ENCODE measurements at regions not wholly inside any gene's neighbourhood (a gene's known extent, or its start where the extent isn't known, plus 50 kb on each side); places are given as distances from the start of the nearest gene placed in this dataset.

GRCh38 chr4:115769396-115769795 lies 656.0 kb upstream of the NDST4 start:
- no peaks in the 10 kb centered on the region for H4K20me1 ChIP-seq (ENCODE audit: insufficient read depth, low read length)
- ATAC-seq (no peak), DNase-seq (ENCODE audit: low spot score) (no peak), FAIRE-seq (no peak)
- in situ Hi-C loops (cut with HindIII; ENCODE audit: extremely low pct_ligation_motif_present, low pct_unique_long_range_greater_than_20kb) = no loop called here
- no peaks in the 10 kb centered on the region for H3K9me3 ChIP-seq (ENCODE audit: low read length)
- TF ChIP-seq ZNF773 (CRISPR knock-in tag; IDR thresholded peaks at IDR 0.05; ENCODE audit: borderline replicate concordance) = no peak
- no peak for TF ChIP-seq AKAP8 (CRISPR knock-in tag; IDR thresholded peaks at IDR 0.05)
- TF ChIP-seq ZNF101 (CRISPR knock-in tag; IDR thresholded peaks at IDR 0.05; ENCODE audit: borderline replicate concordance, low read depth) = no peak
- no peak for TF ChIP-seq ZNF570 (CRISPR knock-in tag; IDR thresholded peaks at IDR 0.05; ENCODE audit: borderline replicate concordance)
- no peak for TF ChIP-seq FLYWCH1 (CRISPR knock-in tag; IDR thresholded peaks at IDR 0.05)
- ChIA-PET CTCF (ENCODE audit: low intra/inter-chr PET ratio, low total read pairs) (no interaction called here), POLR2A (no interaction called here)
- BruUV-seq (replicated peaks) = no TSS peak
- intact Hi-C loops (cut with micrococcal nuclease; ENCODE audit: unreplicated experiment) = no loop called here
- H3K4me3 ChIP-seq (replicated peaks in 1 of 3; ENCODE audit: insufficient read depth in 1 of 3, low read depth in 2 of 3, low read length in 3 of 3) = no peak overlapping the region
- H3K36me3 ChIP-seq (replicated peaks in 1 of 2; ENCODE audit: control insufficient read depth in 1 of 2, insufficient read depth in 2 of 2, low read length in 2 of 2) = no peaks in the 10 kb centered on the region
- no peaks in the 10 kb centered on the region for H3K27me3 ChIP-seq (ENCODE audit: control insufficient read depth in 1 of 2, insufficient read depth in 2 of 2, low read length in 2 of 2)
- no peak overlapping the region for H3K27ac ChIP-seq (ENCODE audit: extremely low read length, insufficient read depth, low read length)
- no peaks in the 10 kb centered on the region for H3K4me1 ChIP-seq (ENCODE audit: insufficient read depth, low read length)
- no peak overlapping the region for H3K4me2 ChIP-seq (ENCODE audit: low read depth, low read length)
- H2AFZ ChIP-seq (ENCODE audit: low read length) = no peak overlapping the region
- H3K9ac ChIP-seq (ENCODE audit: insufficient read depth, low read depth, low read length) = no peak overlapping the region
- no peaks in the 10 kb centered on the region for H3K79me2 ChIP-seq (ENCODE audit: insufficient read depth, low read length)

DNA sequence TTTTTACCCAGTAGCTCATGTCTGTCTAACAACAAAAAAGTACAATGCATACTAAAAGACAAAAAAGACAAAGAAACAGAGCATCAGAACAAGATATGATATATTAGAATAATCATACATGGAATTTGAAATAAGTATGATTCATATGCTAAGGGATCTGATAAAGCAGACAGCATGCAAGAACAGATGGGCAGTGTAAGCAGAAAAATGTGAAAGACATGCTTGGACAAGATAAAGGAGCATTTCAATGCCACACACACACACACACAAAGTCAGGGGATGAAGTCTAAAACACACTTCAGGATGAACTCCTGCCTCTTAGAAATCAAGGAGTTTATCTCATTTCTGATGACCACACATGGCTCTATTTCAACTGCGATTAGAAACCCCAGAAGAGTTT lies 649.6 kb upstream of the NDST4 start:
- no peak overlapping the region for H2AFZ ChIP-seq (ENCODE audit: low read length)
- ATAC-seq = no peak
- WGBS (ENCODE audit: low lambda C conversion rate) = 0% methylated on average over 1 of the region's 1 CpG
- TF ChIP-seq ZNF891 (CRISPR knock-in tag; IDR thresholded peaks at IDR 0.05) (no peak), PCBP1 (IDR thresholded peaks at IDR 0.05; ENCODE audit: borderline replicate concordance, low read depth, low read length) (no peak), ZNF816 (CRISPR knock-in tag; IDR thresholded peaks at IDR 0.05; ENCODE audit: borderline replicate concordance) (no peak), KLF6 (CRISPR knock-in tag; IDR thresholded peaks at IDR 0.05) (no peak)
- TF ChIP-seq, protein P1, sequence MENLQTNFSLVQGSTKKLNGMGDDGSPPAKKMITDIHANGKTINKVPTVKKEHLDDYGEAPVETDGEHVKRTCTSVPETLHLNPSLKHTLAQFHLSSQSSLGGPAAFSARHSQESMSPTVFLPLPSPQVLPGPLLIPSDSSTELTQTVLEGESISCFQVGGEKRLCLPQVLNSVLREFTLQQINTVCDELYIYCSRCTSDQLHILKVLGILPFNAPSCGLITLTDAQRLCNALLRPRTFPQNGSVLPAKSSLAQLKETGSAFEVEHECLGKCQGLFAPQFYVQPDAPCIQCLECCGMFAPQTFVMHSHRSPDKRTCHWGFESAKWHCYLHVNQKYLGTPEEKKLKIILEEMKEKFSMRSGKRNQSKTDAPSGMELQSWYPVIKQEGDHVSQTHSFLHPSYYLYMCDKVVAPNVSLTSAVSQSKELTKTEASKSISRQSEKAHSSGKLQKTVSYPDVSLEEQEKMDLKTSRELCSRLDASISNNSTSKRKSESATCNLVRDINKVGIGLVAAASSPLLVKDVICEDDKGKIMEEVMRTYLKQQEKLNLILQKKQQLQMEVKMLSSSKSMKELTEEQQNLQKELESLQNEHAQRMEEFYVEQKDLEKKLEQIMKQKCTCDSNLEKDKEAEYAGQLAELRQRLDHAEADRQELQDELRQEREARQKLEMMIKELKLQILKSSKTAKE (CRISPR knock-in tag; IDR thresholded peaks at IDR 0.05; ENCODE audit: borderline replicate concordance) = no peak
- TF ChIP-seq, protein P2, sequence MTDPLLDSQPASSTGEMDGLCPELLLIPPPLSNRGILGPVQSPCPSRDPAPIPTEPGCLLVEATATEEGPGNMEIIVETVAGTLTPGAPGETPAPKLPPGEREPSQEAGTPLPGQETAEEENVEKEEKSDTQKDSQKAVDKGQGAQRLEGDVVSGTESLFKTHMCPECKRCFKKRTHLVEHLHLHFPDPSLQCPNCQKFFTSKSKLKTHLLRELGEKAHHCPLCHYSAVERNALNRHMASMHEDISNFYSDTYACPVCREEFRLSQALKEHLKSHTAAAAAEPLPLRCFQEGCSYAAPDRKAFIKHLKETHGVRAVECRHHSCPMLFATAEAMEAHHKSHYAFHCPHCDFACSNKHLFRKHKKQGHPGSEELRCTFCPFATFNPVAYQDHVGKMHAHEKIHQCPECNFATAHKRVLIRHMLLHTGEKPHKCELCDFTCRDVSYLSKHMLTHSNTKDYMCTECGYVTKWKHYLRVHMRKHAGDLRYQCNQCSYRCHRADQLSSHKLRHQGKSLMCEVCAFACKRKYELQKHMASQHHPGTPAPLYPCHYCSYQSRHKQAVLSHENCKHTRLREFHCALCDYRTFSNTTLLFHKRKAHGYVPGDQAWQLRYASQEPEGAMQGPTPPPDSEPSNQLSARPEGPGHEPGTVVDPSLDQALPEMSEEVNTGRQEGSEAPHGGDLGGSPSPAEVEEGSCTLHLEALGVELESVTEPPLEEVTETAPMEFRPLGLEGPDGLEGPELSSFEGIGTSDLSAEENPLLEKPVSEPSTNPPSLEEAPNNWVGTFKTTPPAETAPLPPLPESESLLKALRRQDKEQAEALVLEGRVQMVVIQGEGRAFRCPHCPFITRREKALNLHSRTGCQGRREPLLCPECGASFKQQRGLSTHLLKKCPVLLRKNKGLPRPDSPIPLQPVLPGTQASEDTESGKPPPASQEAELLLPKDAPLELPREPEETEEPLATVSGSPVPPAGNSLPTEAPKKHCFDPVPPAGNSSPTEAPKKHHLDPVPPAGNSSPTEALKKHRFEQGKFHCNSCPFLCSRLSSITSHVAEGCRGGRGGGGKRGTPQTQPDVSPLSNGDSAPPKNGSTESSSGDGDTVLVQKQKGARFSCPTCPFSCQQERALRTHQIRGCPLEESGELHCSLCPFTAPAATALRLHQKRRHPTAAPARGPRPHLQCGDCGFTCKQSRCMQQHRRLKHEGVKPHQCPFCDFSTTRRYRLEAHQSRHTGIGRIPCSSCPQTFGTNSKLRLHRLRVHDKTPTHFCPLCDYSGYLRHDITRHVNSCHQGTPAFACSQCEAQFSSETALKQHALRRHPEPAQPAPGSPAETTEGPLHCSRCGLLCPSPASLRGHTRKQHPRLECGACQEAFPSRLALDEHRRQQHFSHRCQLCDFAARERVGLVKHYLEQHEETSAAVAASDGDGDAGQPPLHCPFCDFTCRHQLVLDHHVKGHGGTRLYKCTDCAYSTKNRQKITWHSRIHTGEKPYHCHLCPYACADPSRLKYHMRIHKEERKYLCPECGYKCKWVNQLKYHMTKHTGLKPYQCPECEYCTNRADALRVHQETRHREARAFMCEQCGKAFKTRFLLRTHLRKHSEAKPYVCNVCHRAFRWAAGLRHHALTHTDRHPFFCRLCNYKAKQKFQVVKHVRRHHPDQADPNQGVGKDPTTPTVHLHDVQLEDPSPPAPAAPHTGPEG (CRISPR knock-in tag; IDR thresholded peaks at IDR 0.05) = no peak

More for the DNA sequence above, 649.6 kb upstream of the NDST4 start:
- BruUV-seq (replicated peaks) = no TSS peak
- intact Hi-C loops (cut with micrococcal nuclease; ENCODE audit: unreplicated experiment) = no loop called here
- Histone ChIP-seq H3K36me3 (replicated peaks in 1 of 2; ENCODE audit: control insufficient read depth in 1 of 2, insufficient read depth in 2 of 2, low read length in 2 of 2) (no peaks in the 10 kb centered on the region), H3K27ac (ENCODE audit: extremely low read length, insufficient read depth, low read length) (no peak overlapping the region), H3K4me3 (replicated peaks in 1 of 3; ENCODE audit: insufficient read depth in 1 of 3, low read depth in 2 of 3, low read length in 3 of 3) (no peak overlapping the region), H3K4me2 (ENCODE audit: low read depth, low read length) (no peak overlapping the region), H4K20me1 (ENCODE audit: insufficient read depth, low read length) (no peaks in the 10 kb centered on the region), H3K4me1 (ENCODE audit: insufficient read depth, low read length) (no peaks in the 10 kb centered on the region), H3K9ac (ENCODE audit: insufficient read depth, low read depth, low read length) (no peak overlapping the region), H3K27me3 (ENCODE audit: control insufficient read depth in 1 of 2, insufficient read depth in 2 of 2, low read length in 2 of 2) (no peaks in the 10 kb centered on the region), H3K79me2 (ENCODE audit: insufficient read depth, low read length) (no peaks in the 10 kb centered on the region), H3K9me3 (ENCODE audit: low read length) (no peaks in the 10 kb centered on the region)
- DNase-seq (ENCODE audit: low spot score) (no peak), FAIRE-seq (no peak)
- POLR2A ChIA-PET = no interaction called here
- in situ Hi-C loops (cut with HindIII; ENCODE audit: extremely low pct_ligation_motif_present, low pct_unique_long_range_greater_than_20kb) = no loop called here
- CTCF ChIA-PET (ENCODE audit: low intra/inter-chr PET ratio, low total read pairs) = no interaction called here

Data from HepG2 (cell line).